GM12865 (cell line): ENCODE measurements at regions not wholly inside any gene's neighbourhood (a gene's known extent, or its start where the extent isn't known, plus 50 kb on each side); places are given as distances from the start of the nearest gene placed in this dataset.

ENCODE experiments used
- DNase-seq: peaks from one replicate; pipeline ENCODE4 v3.0.0; 2010; ENCODE audit warnings: low read depth
- H3K4me3 ChIP-seq: 2 replicates; pipeline ENCODE4 v1.5.1; 2011; ENCODE audit warnings: mild to moderate bottlenecking, low read depth, low read length, control low read depth
- TF ChIP-seq, protein P1 (sequence below): IDR thresholded peaks from 2 replicates; pipeline ENCODE4 v1.5.1; 2011; ENCODE audit warnings: low read length, control low read depth, low read depth, inconsistent platforms; ENCODE audit not compliant: insufficient read depth; ENCODE audit errors: missing control alignments

DNA sequence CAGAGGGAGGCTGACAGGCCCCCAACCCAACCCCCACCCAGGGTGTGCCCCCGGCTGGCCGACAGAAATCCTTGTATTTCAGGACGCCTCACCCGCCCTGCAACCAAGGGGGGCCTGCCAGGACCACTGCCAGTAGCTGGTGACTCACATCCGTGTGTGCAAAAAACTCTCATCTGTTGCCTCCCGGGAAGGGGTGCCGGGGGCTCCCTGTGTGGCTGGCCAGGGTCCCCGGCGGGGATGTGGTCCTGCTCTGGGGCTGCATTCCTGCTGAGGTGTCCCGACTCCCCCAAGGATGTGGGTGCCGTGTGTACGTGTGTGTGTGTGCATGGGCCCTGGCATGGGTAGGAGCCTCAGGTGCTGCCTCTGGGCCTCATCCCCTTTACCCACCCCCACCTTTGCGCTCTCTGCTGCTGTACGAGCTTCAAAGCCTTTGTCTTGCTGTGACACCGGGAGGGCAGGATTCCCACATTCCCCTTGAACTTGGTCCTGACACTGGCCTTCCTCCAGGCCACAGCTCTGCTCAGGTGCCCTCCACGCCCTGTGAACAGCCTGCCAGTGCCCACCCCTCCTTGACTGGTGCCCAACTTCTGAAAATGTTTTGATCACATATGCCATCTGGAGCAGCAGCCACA lies 226.3 kb upstream of the HDAC4 start:
- DNase-seq = no peak
- H3K4me3 ChIP-seq = no peak overlapping the region
- TF ChIP-seq, protein P1, sequence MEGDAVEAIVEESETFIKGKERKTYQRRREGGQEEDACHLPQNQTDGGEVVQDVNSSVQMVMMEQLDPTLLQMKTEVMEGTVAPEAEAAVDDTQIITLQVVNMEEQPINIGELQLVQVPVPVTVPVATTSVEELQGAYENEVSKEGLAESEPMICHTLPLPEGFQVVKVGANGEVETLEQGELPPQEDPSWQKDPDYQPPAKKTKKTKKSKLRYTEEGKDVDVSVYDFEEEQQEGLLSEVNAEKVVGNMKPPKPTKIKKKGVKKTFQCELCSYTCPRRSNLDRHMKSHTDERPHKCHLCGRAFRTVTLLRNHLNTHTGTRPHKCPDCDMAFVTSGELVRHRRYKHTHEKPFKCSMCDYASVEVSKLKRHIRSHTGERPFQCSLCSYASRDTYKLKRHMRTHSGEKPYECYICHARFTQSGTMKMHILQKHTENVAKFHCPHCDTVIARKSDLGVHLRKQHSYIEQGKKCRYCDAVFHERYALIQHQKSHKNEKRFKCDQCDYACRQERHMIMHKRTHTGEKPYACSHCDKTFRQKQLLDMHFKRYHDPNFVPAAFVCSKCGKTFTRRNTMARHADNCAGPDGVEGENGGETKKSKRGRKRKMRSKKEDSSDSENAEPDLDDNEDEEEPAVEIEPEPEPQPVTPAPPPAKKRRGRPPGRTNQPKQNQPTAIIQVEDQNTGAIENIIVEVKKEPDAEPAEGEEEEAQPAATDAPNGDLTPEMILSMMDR = no peak

DNA sequence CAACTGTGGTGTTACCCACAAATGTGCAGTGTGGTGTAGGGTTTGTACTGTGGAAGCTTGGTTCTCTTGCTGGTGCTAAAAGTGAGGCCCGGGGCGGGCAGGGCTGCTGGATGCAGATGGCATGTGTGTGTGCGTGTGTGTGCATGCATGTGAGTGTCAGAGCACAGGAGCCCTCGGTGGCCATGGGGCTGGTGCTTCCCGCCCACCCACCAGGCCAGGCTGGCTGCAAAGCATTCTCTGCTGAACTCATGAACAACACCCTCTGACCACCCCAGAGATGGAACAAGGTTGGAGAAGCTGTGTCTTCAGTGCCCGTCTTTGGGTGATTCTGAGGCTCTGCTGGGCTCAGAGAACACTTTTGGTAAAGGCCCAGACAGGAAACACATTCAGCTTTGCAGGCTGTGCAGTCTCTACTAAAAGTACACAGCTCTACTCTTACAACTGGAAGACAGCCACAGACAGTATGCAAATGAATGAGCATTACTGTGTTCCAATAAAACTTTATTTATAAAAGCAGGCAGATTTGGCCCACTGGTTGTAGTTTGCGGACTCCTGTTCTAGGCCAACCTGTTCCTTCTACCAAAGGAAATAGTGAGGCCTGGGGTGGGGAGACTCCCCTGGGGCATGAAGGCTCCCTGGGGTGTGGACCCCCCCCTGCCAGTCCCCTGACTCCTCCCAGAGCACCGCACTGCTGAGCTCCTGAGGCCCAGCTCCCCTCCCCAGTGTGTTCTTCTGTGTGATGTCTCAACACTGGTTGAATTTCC lies 225.3 kb upstream of the HDAC4 start:
- DNase-seq = no peak
- TF ChIP-seq, protein P1 = no peak
- no peak overlapping the region for H3K4me3 ChIP-seq

GRCh38 chr2:239625156-239625845 lies 224.5 kb upstream of the HDAC4 start:
- TF ChIP-seq, protein P1 = no peak
- DNase-seq = no peak
- H3K4me3 ChIP-seq = no peak overlapping the region

DNA sequence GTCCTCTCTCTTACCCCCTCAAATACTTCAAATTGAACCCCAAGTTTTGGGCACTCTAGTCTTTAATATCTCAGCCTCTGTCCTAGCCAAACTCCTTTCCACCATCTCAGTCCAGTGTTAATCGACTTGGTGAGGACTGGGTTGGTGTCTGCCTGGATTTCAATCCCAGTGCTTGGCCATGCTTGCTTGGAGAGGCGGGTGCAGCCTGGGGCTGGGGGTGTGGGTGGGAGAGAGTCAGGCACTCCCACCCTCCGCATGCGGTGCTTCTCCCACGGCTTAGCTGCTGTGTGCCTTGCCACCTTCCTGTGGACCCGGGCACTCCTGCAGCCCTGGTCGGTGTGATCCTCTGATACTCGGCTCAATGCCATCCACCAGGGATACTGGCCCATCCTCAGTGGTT lies 220.8 kb upstream of the HDAC4 start:
- H3K4me3 ChIP-seq = no peak overlapping the region
- TF ChIP-seq, protein P1 = no peak
- DNase-seq = no peak

DNA sequence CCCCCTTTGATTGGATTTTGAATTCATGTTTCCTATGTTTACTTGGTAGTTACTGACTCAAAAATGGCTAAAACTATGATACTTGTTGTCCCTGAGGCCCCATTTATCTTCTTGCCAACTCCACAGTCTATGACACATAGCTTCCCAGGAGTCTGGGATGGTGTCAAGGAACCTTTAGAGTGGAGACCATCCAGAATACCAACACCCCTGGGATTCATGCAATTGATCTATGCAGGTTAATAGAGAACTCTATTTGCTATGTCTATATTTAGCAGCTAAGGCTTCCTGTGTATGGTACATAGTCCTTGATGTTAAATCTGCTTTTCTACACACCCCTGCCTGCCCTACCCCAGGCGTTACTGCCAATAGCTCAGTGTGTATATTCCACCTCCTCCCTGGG lies 218.5 kb upstream of the HDAC4 start:
- TF ChIP-seq, protein P1 = no peak

GRCh38 chr2:239616729-239617128 lies 215.9 kb upstream of the HDAC4 start:
- no peak for DNase-seq
- TF ChIP-seq, protein P1 = no peak
- no peak overlapping the region for H3K4me3 ChIP-seq

More for the DNA sequence above, 218.5 kb upstream of the HDAC4 start:
- no peak for DNase-seq
- H3K4me3 ChIP-seq = no peak overlapping the region
